GM19240 (cell line): ENCODE measurements at regions not wholly inside any gene's neighbourhood (a gene's known extent, or its start where the extent isn't known, plus 50 kb on each side); places are given as distances from the start of the nearest gene placed in this dataset.
"Not testable (repeated sequence)": the region's sequence is repeated elsewhere in the genome, so short reads cannot be mapped to it uniquely, and the experiment has no call there.

Source experiments
- DNase-seq: peaks from one replicate; pipeline ENCODE4 v3.0.0; 2011; ENCODE audit warnings: low spot score; ENCODE audit not compliant: insufficient read length

DNA sequence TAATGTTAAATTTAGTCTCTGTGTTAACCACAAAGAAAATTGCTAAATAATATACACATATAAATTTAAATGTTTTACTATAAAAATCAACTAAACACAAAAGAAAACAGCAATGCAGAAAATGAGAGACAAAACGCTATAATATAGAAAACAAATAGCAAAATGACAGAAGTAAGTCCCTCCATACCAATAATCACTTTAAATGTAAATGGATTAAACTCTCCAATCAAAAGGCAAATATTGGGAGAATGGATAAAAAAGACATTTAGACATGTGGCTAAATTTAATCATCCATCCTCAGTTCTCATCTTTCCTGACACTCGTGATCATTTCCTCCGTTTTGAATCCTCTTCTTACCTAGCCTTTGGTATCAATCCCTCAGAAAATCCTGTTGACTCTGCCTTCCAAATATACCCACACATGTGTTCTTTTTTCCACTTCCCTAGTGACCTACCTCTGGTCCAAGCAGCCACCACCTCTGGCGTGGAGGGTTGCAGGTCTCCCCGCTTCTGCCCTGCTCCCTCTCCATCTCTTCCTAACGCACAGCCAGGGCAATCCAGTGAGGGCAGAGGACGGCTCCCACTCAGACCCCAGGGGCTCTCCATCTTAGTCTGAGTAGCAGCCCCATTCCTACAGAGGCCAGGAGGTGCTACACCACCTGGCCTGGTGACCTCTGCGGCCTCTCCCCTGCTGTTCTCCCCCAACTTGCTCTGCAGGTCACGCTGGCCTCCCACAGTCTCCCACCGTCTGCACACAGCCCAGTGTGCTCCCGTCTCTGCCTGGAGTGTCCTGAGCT is 149.2 kb downstream of the RNASET2 start:
- no peak for DNase-seq

DNA sequence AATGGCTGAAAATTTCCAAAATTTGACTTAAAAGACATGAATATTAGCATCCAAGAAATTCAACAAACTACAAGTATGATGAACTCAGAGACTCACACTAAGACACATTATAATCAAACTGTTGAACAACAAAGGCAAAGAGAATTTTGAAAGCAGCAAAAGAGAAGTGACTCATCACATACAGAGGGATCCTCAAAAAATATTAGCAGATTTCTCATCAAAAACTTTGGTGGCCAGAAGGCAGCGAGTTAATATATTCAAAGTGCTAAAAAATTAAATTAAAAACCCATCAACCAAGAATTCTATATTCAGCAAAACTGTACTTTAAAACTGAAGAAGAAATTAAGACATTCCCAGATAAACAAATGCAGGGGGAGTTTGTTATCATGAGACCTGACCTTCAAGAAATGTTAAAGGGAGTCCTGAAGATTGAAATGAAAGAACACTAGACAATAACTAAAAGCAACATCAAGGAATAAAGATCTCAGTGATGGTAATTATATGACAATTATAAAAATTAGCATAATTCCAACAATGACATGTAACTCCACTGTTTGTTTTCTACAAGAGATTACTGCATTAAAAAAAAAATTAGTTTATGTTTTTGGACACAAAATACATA is 150.0 kb downstream of the RNASET2 start:
- no peak for DNase-seq

- DNase-seq, result no peak
These were observed 152.9 kb downstream of the RNASET2 start for GRCh38 chr6:166803471-166803870.

DNA sequence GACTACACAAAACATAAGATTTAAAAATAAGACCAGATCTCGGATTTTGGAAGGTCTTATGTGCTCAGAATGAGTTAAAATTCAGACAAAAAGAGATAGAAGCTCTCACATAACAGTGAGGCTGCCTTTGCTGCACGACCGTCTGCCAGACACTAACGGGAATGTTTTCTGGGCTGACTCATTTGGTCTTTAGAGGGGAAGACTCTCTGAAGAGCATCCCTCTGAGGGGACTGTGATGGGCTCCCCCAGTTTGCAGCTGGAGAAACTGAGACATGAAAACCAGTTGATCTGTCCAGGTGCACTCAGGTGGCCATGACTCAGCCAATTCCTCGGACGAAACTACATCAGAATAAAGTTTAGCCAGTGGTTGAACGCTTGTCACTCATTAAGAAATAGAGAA is 153.9 kb downstream of the RNASET2 start:
- DNase-seq, result no peak

- DNase-seq, result no peak
These were observed 156.2 kb downstream of the RNASET2 start for GRCh38 chr6:166800137-166800536.

DNA sequence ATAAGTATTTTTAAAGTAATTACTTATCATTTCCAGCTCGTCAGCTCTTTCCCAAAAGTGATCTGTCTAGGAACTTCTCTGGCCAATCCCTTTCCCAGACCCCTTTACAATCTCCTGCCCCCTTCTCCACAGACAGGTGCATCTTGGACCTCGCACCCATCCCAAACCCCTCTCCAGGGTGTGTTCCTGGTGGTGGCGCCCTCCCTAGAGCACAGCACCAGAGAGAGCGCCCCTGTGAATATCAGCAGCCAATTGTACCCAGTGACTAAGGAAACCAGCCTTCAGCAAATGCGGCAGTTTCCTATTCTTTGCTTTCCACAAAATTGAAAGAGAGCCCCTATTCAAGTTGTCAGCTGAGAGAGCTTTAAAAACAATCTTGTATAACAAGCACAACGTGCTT is 157.7 kb downstream of the RNASET2 start:
- DNase-seq, result no peak

DNA sequence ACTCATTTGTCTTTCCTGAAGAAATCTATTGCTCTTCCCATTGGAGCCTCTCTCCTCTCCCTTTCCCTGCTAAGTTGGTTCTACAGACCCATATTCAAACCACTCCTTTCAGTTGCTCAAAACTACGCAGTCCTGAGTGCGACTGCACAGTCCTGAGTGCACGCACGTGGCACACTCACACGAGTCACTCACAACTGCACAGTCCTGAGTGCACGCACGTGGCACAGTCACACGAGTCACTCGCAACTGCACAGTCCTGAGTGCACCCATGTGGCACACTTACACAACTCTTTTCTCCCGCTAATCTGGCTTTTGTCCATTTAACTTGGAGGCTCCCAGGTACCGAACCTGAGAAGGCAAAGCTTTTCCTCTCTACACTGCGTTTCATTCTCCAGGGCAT is 159.7 kb downstream of the RNASET2 start:
- no peak for DNase-seq

- DNase-seq, result no peak
These were observed 160.5 kb downstream of the RNASET2 start for GRCh38 chr6:166795879-166796278.

GRCh38 chr6:166790808-166791207 is 163.8 kb upstream of the RPS6KA2 start:
- DNase-seq, result not testable (repeated sequence)

DNA sequence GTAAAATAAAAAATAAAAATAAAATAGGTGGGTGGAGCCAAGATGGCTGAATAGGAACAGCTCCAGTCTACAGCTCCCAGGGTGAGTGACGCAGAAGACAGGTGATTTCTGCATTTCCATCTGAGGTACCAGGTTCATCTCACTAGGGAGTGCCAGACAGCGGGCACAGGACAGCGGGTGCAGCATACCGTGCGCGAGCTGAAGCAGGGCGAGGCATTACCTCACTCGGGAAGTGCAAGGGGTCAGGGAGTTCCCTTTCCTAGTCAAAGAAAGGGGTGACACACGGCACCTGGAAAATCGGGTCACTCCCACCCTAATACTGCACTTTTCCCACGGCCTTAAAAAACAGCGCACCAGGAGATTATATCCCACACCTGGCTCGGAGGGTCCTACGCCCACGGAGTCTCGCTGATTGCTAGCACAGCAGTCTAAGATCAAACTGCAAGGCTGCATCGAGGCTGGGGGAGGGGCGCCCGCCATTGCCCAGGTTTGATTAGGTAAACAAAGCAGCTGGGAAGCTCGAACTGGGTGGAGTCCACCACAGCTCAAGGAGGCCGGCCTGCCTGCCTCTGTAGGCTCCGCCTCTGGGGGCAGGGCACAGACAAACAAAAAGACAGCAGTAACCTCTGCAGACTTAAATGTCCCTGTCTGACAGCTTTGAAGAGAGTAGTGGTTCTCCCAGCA is 161.9 kb upstream of the RPS6KA2 start:
- DNase-seq, result not testable (repeated sequence)

GRCh38 chr6:166786704-166787293 is 159.7 kb upstream of the RPS6KA2 start:
- peak; percentile 55 for DNase-seq

DNA sequence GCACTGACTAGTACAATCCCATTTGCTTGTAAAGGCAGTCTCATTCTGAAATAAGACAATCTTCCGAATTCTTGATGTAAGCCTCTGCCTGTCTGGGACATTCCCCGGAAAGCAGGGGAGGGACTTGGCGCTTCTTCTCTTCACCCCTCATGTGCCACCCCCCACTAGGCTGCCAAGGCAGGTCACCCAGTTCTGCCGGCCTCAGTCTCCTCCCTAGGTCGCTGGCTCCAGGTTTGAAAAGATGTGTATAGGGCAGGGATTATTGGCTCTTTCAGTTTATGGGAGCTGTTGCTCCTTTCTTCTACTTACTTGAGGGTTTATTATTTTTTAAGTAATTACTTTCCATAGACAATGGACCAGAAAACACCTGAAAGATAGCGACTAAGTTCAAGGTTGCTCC is 158.1 kb upstream of the RPS6KA2 start:
- no peak for DNase-seq

DNA sequence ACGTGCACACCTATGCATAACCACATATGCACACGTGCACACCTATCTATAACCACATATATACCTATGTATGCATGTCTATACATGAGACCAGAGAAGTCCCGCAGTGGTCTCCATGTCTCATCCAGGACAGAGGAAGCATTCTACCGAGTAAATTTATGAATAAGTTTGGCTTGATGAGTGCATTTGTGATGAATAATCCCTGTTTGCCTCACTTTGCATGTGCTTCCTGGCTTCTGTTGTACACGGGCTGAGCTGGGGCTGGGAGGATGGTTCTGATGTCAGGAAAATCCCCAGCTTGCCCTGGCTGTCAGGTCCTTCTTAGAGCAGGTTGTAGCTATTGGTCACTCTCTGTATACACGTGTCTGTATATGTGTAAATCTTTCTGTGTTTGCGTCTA is 157.6 kb upstream of the RPS6KA2 start:
- DNase-seq, result no peak

DNA sequence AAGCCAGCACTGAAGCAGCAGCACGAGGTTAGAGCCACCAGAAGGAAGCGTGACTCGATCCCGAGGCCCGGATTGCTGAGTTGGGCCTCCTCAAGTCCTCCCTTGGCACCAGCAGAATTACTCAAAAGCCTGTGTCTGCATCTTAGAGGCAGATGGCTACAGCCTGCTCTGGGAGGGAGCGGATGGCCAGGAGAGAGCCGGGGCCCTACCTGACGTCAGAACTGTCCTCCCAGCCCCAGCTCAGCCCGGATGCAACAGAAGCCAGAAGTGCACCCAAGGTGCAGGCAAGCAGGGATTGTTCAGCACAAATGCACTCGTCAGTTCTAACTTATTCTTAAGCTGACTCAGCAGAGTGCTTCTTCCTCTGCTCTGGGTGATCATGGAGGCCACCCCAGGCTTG is 155.5 kb upstream of the RPS6KA2 start:
- DNase-seq, result no peak

- DNase-seq, result no peak
These were observed 154.3 kb upstream of the RPS6KA2 start for GRCh38 chr6:166781331-166781730.

GRCh38 chr6:166779963-166780683 is 153.1 kb upstream of the RPS6KA2 start:
- no peak for DNase-seq

DNA sequence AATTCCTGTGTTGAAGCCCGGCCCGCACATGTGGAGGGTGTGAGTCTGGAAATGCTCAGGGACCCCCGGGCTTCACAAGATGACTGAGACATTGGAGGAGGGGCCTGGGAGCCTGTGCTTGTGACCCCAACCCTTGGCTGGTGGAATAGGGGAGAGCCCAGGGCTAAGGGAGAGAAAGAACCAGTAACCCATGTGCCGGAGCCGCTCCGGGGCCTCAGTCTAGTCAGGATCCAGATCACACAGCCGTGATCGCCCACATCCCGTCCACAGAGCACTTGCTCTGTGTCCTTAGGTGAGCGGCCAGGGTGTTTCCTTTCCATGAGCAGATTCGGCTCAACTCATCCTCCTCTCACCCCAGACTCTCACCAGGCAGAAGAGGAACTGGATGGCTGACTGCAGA is 152.3 kb upstream of the RPS6KA2 start:
- DNase-seq, result no peak

GRCh38 chr6:166778776-166779175 is 151.7 kb upstream of the RPS6KA2 start:
- no peak for DNase-seq

GRCh38 chr6:166778046-166778445 is 151.0 kb upstream of the RPS6KA2 start:
- no peak for DNase-seq

GRCh38 chr6:166777096-166777630 is 150.1 kb upstream of the RPS6KA2 start:
- no peak for DNase-seq

DNA sequence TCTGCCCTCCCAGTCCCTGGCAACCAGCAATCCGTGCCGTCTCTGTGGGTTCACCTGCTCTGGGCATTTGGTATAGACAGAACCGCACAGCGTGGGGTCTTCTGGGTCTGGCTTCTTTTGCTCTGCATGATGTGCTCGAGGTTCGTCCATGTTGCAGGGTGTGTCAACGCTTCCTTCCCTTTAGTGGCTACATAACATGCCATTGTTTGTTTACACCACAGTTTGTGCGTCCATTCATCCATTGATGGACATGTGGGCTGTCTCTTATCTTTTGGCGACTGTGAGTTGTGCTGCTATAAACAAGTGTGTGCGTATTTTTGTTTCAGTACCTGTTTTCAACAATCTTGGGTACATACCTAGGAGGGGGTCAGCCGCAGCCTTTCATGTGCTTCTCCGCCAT is 149.5 kb upstream of the RPS6KA2 start:
- DNase-seq, result no peak
